RPMI7951 (cell line): ENCODE measurements at regions not wholly inside any gene's neighbourhood (a gene's known extent, or its start where the extent isn't known, plus 50 kb on each side); places are given as distances from the start of the nearest gene placed in this dataset.
"Not testable (repeated sequence)": the region's sequence is repeated elsewhere in the genome, so short reads cannot be mapped to it uniquely, and the experiment has no call there.

Experiments used
- DNase-seq: peaks from one replicate; pipeline ENCODE4 v3.0.0-alpha.2; 2012; ENCODE audit warnings: low read depth

DNA sequence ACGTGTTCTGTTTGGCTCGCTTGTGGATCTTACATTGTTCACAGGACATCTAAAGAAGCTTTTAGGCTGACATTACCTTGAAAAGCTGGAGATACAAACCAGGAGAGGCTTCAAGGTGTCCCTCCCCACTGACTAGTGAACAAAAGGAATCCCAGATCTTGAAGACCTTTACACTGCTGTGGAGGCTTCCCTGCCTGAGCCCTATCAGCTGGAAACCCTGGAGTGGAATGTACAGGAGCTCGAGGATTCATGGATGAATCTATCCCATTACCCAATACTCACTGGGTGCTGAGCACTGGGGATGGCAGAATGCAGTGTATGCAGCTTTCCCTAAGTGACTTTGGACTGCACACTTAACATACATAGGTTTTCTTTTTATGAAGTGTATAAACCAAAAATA lies 82.3 kb upstream of the MFGE8 start:
- DNase-seq: no peak

GRCh38 chr15:88997531-88997930 lies 84.4 kb upstream of the MFGE8 start:
- DNase-seq: no peak

DNA sequence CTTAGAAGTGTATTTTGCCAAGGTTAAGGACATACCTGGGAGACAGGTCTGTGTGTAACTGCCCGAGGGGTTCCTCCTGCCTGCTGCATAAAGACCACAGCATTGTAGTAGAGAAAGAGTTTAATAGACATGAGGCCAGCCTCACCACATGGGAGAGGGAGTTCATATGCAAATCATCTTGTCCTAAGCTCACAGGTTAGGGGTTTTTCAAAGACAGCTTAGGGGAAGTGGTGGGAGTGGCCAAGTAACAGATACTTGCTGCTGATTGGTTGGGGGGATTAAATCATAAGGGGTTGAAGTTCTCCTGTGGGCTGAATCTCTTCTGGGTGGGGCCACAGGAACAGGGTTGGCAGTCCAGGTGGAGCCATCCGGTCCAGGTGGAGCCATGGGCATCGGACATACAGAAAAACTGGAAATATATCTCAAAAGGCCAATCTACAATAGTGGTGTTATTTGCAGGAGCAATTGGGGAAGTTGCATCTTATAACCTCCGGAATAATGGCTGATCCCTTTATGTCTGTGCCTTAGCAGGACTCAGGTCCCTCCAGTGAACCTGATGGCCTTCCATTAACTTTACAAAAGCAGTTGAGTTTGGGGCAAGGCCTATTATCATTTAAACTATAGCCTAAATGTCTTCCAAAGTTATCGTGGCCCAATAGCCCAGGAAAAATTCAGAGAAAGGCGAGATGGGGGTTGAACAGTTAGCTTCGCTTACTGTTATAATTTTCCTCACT lies 86.0 kb upstream of the MFGE8 start:
- DNase-seq: no peak

DNA sequence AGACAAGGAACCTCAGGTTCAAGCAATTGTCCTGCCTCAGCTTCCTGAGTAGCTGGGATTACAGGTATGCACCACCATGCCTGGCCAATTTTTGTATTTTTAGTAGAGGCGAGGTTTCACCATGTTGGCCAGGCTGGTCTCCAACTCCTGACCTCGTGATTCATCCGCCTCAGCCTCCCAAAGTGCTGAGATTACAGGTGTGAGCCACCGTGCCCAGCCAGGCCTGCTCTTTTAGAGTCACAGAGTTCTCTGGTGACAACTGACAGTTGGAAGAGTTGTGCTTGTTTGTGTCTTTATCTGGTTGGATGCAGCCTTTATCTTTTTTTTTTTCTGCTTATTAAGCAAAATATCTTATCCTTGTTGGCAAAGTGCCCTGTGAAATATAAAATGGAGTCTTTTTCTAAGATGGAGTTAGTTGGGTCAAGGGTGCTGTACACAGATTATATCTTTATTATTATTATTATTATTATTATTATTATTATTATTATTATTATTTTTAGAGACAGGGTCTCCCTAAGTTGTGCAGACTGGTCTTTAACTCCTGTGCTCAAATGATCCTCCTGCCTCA lies 86.5 kb upstream of the ABHD2 start:
- DNase-seq: peak; percentile 13

GRCh38 chr15:89002281-89002761 lies 85.9 kb upstream of the ABHD2 start:
- peak; percentile 99 for DNase-seq

DNA sequence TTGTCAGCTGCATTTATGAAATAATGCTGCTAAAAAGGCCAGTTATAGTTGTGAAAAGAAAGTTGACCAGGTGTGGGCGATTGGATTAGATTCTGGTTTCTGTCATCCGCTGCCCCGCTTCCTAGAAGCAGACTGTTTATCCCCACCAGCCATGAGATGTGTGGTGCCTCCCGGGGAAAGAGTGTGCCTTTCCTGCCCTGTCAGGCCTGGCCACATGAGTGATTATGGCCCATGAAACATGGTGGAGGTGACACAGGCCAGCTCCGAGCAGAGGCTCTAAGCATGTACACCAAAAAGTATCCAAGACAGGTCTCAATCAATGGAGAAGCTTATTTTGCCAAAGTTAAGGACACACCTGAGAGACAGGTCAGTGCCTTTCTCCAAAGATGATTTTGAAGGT lies 85.4 kb upstream of the ABHD2 start:
- peak; percentile 45 for DNase-seq

- DNase-seq: peak; percentile 35
These were observed 84.2 kb upstream of the ABHD2 start for GRCh38 chr15:89003865-89004725.

- no peak for DNase-seq
These were observed 83.6 kb upstream of the ABHD2 start for GRCh38 chr15:89004726-89005030.

- DNase-seq: not testable (repeated sequence)
These were observed 80.7 kb upstream of the ABHD2 start for GRCh38 chr15:89007527-89007926.

GRCh38 chr15:89007989-89008388 lies 80.3 kb upstream of the ABHD2 start:
- no peak for DNase-seq

GRCh38 chr15:89009080-89009479 lies 79.2 kb upstream of the ABHD2 start:
- DNase-seq: no peak

- DNase-seq: no peak
These were observed 72.7 kb upstream of the ABHD2 start for GRCh38 chr15:89015412-89016097.

- peak; percentile 63 for DNase-seq
These were observed 71.7 kb upstream of the ABHD2 start for GRCh38 chr15:89016549-89017041.

DNA sequence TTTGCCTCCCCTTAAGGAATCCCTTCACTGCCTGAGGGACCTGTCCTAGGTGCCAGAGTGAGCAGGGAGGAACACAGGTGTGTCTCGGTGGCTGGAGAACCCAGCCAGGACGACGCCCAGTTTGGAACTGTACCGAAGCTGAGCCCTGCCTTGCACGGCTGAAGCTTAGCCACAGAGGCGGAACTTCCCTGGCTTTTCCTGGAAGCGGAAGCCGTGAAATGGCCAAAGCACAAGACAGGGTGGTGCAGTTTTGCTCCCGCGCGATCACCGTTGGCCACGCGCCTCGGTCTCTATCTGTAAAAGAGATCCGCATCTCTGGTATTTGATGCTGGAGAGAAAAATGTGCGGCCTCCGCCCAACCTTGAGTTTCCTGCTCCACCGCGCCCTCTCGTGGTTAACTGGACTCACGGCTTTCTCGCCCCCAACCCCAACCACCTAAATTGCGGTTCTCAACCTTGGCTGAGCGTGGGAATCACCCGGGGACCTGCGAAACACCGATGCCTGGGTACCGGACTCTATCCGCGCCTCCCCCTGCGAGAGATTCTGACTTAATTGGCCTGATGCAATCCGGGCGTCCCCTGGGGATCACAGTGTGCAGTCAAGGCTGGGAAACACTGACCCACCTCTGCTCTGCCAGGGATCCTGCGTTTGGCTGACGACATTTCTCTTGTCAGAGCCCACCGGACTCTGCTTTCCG lies 70.7 kb upstream of the ABHD2 start:
- peak; percentile 77 for DNase-seq

- DNase-seq: peak; percentile 48
These were observed 70.0 kb upstream of the ABHD2 start for GRCh38 chr15:89018207-89018606.

DNA sequence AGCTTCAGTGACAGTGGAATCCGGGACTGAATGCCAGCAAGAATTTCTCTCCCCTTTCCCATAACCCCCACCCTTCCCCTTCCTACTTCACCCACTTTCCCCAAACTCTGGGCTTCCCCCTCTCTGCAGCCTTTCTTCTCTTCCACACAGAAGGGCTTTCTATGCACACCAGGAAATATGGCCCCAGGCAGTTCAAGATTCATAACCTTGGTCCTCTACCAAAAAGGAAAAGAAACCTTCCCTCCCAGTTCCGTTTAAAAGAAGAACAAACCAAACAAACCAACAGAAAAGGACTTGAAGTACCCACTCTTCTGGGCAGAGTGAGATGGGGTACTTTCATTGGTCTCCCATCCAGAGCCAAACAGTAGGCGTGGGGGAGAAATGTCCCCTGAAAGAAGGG lies 68.8 kb upstream of the ABHD2 start:
- DNase-seq: peak; percentile 42

- DNase-seq: no peak
These were observed 67.0 kb upstream of the ABHD2 start for GRCh38 chr15:89021224-89021623.

- not testable (repeated sequence) for DNase-seq
These were observed 66.4 kb upstream of the ABHD2 start for GRCh38 chr15:89021886-89022285.

DNA sequence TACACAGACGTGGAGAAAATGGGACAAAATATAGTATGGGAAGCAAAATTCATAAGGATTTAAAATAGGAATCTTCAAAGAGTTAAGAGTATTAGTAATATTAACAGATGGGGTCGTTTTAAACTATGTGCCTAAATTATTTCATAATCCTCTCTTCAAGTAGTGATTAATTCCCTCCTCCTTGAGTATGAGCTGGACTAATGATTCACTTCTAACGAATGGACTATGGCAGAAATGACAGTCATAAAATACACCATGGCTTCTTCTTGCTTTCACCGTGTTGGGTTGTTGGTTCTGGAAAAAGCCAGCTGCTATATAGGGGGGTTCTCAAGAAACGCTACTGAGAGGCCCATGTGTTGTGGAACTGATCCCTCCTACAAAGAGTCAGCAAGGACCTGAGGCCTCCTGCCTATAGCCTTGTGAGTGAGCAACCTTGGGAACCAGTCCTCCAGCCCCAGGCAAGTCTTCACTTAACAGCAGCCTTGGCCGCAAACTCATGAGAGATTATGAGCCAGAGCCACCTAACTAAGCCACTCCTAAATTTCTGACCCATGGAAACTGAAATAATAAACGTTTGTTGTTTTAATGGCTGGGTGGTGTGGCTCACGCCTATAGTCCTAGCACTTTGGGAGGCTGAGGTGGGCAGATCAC lies 64.8 kb upstream of the ABHD2 start:
- DNase-seq: peak; percentile 49

GRCh38 chr15:89024418-89024817 lies 63.8 kb upstream of the ABHD2 start:
- DNase-seq: no peak

- no peak for DNase-seq
These were observed 62.1 kb upstream of the ABHD2 start for GRCh38 chr15:89026167-89026566.
